ENCODE measurements at regions not wholly inside any gene's neighbourhood (a gene's known extent, or its start where the extent isn't known, plus 50 kb on each side); places are given as distances from the start of the nearest gene placed in this dataset.

- H3K4me1 ChIP-seq, result no peaks in the 10 kb centered on the region
- no peak for TF ChIP-seq CTCF (IDR thresholded peaks at IDR 0.05)
- no peak overlapping the region for H3K4me3 ChIP-seq
- DNase-seq (no peak), ATAC-seq (no peak)
- no peaks in the 10 kb centered on the region for H3K27me3 ChIP-seq
- intact Hi-C loops (cut with DNase I), result no loop called here
- no peak overlapping the region for H3K27ac ChIP-seq
- H3K36me3 ChIP-seq, result no peaks in the 10 kb centered on the region
- H3K9me3 ChIP-seq, result no peaks in the 10 kb centered on the region
These were observed 219.4 kb upstream of the ARL4C start for GRCh38 chr2:234716271-234716670.

GRCh38 chr2:234715671-234716250 lies 218.9 kb upstream of the ARL4C start:
- Histone ChIP-seq H3K27me3 (no peaks in the 10 kb centered on the region), H3K4me3 (no peak overlapping the region), H3K36me3 (no peaks in the 10 kb centered on the region), H3K9me3 (no peaks in the 10 kb centered on the region), H3K4me1 (no peaks in the 10 kb centered on the region), H3K27ac (no peak overlapping the region)
- DNase-seq, result no peak
- TF ChIP-seq CTCF (IDR thresholded peaks at IDR 0.05), result no peak
- intact Hi-C loops (cut with DNase I), result no loop called here
- ATAC-seq, result no peak

- no peaks in the 10 kb centered on the region for H3K27me3 ChIP-seq
- ATAC-seq, result no peak
- H3K36me3 ChIP-seq, result no peaks in the 10 kb centered on the region
- intact Hi-C loops (cut with DNase I), result no loop called here
- no peaks in the 10 kb centered on the region for H3K4me1 ChIP-seq
- TF ChIP-seq CTCF (IDR thresholded peaks at IDR 0.05), result no peak
- H3K27ac ChIP-seq, result no peak overlapping the region
- no peaks in the 10 kb centered on the region for H3K9me3 ChIP-seq
- no peak for DNase-seq
- H3K4me3 ChIP-seq, result no peak overlapping the region
These were observed 217.8 kb upstream of the ARL4C start for GRCh38 chr2:234714711-234715110.

GRCh38 chr2:234712421-234712935 lies 215.6 kb upstream of the ARL4C start:
- Histone ChIP-seq H3K27me3 (no peaks in the 10 kb centered on the region), H3K36me3 (no peaks in the 10 kb centered on the region), H3K27ac (no peak overlapping the region), H3K9me3 (no peaks in the 10 kb centered on the region), H3K4me3 (no peak overlapping the region), H3K4me1 (no peaks in the 10 kb centered on the region)
- TF ChIP-seq CTCF (IDR thresholded peaks at IDR 0.05), result no peak
- DNase-seq, result no peak
- no peak for ATAC-seq
- intact Hi-C loops (cut with DNase I), result no loop called here

GRCh38 chr2:234711308-234711707 lies 214.4 kb upstream of the ARL4C start:
- Histone ChIP-seq H3K27ac (no peak overlapping the region), H3K4me1 (no peaks in the 10 kb centered on the region), H3K9me3 (no peaks in the 10 kb centered on the region), H3K27me3 (no peaks in the 10 kb centered on the region), H3K36me3 (no peaks in the 10 kb centered on the region), H3K4me3 (no peak overlapping the region)
- intact Hi-C loops (cut with DNase I), result no loop called here
- DNase-seq (no peak), ATAC-seq (no peak)
- TF ChIP-seq CTCF (IDR thresholded peaks at IDR 0.05), result no peak

All from left lung (tissue), 4 donors.